ENCODE measurements at regions not wholly inside any gene's neighbourhood (a gene's known extent, or its start where the extent isn't known, plus 50 kb on each side); places are given as distances from the start of the nearest gene placed in this dataset.

GRCh38 chrX:9354918-9355317 lies 109.9 kb upstream of the TBL1X start:
- POLR2A ChIA-PET (ENCODE audit: unreplicated experiment): no interaction called here
- Histone ChIP-seq H3K56ac (ENCODE audit: extremely low read depth, insufficient read depth, low read length) (no peak overlapping the region), H4K5ac (ENCODE audit: low read depth, low read length) (no peak overlapping the region), H3K9ac (ENCODE audit: low read depth, low read length) (no peak overlapping the region), H2BK5ac (ENCODE audit: low read depth, low read length, poor library complexity, severe bottlenecking) (no peak overlapping the region), H3K23ac (ENCODE audit: low read depth, low read length) (no peak overlapping the region), H3K9me1 (ENCODE audit: insufficient read depth, low read length) (0 out of 2 replicates have a peak, but pooled peaks cover 7% of the 10 kb centered on the region), H2BK120ac (ENCODE audit: low read depth, low read length) (no peak overlapping the region), H3K4me1 (ENCODE audit: control insufficient read depth, insufficient read depth, low read length) (peaks cover 12% of the 10 kb centered on the region), H2AK5ac (ENCODE audit: low read depth, low read length) (peak overlapping the region; percentile 24), H3K27me3 (ENCODE audit: control insufficient read depth, insufficient read depth, low read length) (no peaks in the 10 kb centered on the region), H3K36me3 (ENCODE audit: control insufficient read depth, insufficient read depth, low read length) (no peaks in the 10 kb centered on the region), H3K79me1 (ENCODE audit: low read depth in 1 of 2, low read length in 2 of 2) (no peaks in the 10 kb centered on the region), H3K18ac (ENCODE audit: low read depth, low read length) (no peak overlapping the region), H3K14ac (replicated peaks; ENCODE audit: low read depth, low read length) (no peak overlapping the region), H2AK9ac (replicated peaks; ENCODE audit: low read depth, low read length, poor library complexity) (no peak overlapping the region), H3K9me3 (ENCODE audit: control insufficient read depth, insufficient read depth, low read length) (no peaks in the 10 kb centered on the region; the same call in 1 of the 2 replicates), H4K91ac (ENCODE audit: insufficient read depth, low read depth, low read length) (no peak overlapping the region), H3K4ac (ENCODE audit: low read depth, low read length) (no peak overlapping the region), H3K4me3 (ENCODE audit: insufficient read depth, low read depth, low read length) (no peak overlapping the region), H2AFZ (replicated peaks; ENCODE audit: low read length, poor library complexity) (no peak overlapping the region), H2BK15ac (ENCODE audit: low read depth, low read length) (no peak overlapping the region), H3K4me2 (ENCODE audit: low read depth, low read length) (no peak overlapping the region), H4K20me1 (ENCODE audit: insufficient read depth, low read length) (no peaks in the 10 kb centered on the region), H4K8ac (ENCODE audit: low read depth in 2 of 2, low read length in 2 of 2) (no peak overlapping the region), H2BK20ac (ENCODE audit: low read depth, low read length) (no peak overlapping the region), H3K27ac (ENCODE audit: insufficient read depth, low read length) (no peak overlapping the region)
- no peak for ATAC-seq (ENCODE audit: low read depth)
- in situ Hi-C loops (cut with MboI; ENCODE audit: low sequenced_read_pairs): loop anchor here (10.0 kb wide), 1 partner anchor 100 kb away; no protein-coding TSS in a partner anchor
- dilution Hi-C loops (cut with HindIII; ENCODE audit: low sequenced_read_pairs, unreplicated experiment): no loop called here
- 78% methylated on average over 5 of the region's 9 CpGs; no CpG with 5 or more reads in 1 of the 2 experiments for WGBS, 2 experiments (ENCODE audit: extremely low coverage in 2 of 2, insufficient read length in 1 of 2)
- CTCF ChIA-PET: no interaction called here
- no peak for TF ChIP-seq USF2 (IDR thresholded peaks at IDR 0.05; ENCODE audit: low read depth, low read length)
- TF ChIP-seq MAZ (IDR thresholded peaks at IDR 0.05; ENCODE audit: borderline replicate concordance, low read depth, low read length): no peak
- no peak for TF ChIP-seq MAFK (IDR thresholded peaks at IDR 0.05; ENCODE audit: low read depth, low read length)
- intact Hi-C loops (cut with micrococcal nuclease): no loop called here
- DNase-seq: no peak
- BruUV-seq (replicated peaks): no TSS peak

Measured in IMR-90 (cell line).